NCI-H1105 treated with DMSO at 0.1 percent for 48 hours (cell line): ENCODE measurements at regions not wholly inside any gene's neighbourhood (a gene's known extent, or its start where the extent isn't known, plus 50 kb on each side); places are given as distances from the start of the nearest gene placed in this dataset.

ENCODE experiments used
- DNase-seq: peaks from one replicate; lab custom pipeline; 2025; lab: John Stamatoyannopoulos, UW

DNA sequence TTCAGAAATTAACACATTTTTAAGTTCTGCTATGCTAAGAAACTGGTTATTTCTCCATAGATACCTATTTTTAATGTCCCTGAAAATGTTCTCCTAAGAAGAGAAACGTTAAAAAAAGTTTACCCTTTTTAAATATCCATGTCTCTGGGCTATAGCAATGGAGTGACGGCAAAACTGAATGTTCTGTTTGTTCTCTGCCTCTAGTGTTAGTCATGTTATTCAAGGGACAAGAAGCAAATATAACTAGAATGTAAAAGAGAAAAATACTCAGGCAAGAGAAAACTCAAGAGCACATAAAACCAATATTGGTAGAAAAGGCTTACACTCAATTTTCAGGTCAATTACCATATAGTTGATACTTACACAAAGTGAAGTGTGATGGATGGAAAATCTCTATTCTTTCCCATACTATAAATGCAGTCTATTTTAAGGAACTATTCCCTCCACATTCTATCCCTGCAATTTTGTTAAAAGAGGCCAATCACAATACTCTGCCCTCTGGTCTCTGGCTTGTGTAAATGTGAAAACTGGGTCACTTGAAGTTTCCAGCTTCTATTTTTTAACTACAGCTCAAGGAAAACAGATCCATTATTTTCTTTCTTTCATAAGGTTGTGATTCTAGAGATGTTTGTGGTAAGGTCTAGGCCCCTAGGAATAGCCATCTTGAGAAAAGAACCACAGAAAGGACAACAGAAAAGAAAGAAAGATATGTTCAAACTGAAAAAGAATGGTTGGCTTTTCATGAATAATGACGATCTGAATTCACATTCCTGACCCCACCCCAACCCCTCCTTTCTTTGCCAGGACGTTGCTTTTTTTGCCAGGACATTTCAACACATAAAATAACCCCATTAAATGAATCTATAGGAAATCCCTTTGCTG is 200.3 kb upstream of the FAM83B start:
- DNase-seq, result no peak

DNA sequence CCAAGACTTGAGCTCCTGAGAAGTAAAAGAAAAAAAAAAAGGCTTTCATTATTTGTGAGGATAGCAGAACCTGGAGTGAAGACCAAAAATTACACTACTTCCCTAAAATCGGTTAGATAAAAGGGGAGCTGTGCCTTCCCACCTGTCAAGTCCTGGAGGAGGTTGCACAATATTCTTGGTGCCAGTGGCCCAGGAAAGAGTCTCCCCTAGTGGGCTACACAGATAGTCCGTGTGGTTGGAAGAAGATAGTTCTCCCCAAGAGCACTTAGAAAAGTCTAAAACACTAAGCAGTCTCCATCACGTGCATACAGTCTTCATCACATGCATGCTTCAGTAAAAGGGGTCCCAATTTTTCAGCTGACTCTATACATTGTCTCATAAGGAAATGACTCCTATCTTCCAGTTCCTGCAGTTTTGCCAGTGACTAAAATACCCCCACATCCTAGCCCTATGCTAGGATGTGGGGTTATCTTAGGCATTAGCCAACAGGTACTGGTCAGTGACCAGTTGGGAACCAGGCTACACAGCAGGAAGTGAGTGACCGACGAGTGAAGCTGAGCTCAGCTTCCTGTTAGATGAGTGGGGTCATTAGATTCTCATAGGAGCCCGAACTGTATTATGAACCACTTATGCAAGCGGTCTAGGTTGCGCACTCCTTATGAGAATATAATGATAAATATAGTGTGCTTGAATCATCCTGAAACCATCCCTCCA is 199.5 kb upstream of the FAM83B start:
- no peak for DNase-seq

DNA sequence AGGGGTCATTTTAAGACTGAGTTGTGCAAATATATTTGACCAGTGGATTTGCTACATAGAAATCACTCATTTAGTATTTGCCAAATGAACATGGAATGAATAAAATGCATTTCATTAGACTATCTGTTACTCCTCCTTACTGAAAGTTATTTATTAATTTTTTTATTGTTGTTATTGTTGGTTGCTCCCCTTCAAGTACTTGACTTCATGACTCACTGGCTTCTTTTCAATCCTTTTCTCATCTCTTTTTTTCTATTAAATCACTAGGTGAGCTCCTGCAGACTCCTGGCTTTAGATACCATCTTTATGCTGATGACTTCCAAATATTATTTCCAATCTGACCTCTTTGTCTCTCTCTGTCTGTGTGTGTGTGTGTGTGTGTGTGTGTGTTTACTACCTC is 192.2 kb upstream of the FAM83B start:
- DNase-seq, result no peak

DNA sequence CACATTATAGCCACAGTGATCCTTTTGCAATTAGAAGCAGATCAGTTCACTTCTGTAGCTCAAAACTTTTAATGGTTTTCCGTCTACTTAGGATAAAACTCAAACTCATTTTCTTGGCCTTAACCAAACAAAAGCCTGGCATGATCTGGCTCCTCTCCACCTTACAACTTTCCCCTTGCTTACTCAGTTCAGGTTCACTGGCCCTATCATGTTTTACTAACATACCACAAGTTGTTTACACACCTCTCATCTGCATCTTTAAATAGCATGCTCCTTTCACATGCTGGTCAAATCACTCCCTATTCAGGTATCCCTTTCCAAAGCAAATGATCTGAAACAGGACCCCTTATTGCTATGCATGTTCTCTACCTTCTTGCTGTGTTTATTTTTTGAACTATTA is 191.4 kb upstream of the FAM83B start:
- peak; percentile 80 for DNase-seq

DNA sequence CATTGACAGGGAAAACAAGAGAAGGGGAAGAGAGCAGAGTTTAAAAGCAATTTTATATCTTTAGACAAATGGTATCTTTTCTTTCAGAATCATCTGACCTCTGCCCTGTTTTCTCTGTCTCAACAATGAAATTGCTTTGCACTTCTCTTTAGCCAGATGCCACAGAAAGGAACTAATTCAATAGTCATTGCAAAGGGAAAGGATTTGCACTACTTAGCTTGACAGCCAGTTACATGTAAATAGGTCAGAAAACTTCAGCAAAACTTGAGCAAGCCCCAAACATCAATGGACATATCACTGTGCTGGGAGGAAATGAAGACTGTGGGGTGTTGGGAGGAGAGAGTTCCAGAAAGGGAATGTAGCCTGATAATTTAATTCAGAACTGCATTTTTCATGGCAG is 181.3 kb upstream of the FAM83B start:
- DNase-seq, result no peak

DNA sequence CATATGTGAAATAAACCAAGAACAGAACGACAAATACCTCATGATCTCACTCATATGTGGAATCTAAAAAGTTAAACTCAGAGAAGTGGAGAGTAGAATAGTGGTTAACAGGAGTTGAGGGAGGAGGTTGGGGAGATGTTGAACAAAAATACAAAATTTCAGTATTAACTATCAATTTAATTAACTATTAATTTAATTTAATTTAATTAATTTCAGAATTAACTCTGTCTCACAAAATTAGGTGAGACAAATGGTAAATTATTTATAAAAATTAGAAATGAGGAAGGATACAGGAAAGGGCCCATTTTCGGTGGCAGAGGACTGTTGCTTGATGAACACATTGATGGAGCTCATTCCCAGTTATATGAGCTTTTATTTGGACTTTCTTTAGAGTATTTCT is 166.0 kb upstream of the FAM83B start:
- no peak for DNase-seq

DNA sequence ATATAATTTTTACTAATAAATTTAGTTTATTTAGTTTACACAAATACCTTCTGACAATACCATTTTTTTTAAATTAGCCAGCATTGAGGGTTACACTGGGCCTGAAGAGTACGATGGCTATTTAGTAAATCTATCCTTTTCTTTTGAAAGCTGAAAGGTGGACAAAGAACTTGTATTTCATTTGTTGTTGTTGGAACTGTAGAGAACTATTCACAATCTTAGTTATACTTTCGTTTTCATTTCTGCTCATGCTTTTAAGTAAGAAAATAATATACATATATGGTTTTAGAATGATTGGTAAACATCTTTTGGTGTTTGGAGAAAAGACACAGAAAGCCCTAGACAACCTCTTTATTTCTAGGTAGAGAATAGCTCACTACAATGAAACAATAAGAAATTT is 165.3 kb upstream of the FAM83B start:
- no peak for DNase-seq

DNA sequence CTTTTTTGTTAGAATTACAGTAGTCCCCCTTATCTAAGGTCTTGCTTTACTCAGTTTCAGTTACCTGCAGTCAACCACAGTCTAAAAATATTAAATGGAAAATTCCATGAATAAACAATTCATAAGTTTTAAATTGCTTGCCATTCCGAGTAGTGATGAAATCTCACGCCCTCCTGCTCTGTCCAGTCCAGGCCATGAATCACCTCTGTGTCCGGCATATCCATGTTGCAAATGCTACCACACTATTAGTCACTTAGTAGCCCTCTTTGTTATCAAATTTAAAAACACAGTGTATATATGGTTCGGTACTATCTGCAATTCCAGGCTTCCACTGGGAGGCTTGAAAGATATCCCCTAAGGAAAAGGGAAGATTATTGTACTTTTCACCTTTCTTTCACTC is 164.6 kb upstream of the FAM83B start:
- DNase-seq, result no peak

DNA sequence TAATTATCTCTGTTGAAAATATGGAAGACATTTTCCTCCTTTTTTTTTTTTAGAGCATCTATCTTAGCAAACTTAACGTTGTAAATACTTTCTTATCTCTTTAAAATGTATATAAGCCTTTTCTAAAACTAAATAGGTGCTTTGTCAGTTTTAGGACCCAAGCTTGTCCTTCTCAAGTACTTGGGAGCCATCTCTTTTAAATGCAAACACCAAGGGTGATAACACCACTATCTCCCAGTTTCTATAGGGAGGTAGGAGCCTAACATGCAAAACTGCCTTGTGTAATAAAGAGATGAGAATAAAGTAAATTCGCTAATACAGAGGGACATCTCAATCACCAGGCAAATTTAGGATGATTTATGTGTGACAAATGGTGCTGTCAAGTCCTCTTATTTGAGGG is 157.0 kb upstream of the FAM83B start:
- no peak for DNase-seq

DNA sequence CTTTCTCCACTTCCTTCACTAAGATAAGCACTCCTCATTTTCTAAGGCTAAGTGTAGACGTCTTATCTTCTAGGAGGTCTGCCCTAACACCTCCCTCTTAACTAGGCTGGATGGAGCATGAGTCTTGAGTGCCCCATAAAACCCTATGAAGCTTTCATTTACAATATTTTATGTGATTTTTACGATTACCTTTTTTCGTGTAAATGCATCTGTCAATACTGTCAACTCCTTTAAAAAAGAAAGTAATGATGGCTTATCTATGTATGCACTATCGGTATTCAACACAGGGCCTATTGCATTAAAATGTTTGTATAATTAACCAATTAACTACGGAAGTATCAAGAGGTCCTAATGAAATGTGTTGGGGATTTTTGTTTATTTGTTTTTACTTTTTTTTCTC is 156.0 kb upstream of the FAM83B start:
- DNase-seq, result no peak

DNA sequence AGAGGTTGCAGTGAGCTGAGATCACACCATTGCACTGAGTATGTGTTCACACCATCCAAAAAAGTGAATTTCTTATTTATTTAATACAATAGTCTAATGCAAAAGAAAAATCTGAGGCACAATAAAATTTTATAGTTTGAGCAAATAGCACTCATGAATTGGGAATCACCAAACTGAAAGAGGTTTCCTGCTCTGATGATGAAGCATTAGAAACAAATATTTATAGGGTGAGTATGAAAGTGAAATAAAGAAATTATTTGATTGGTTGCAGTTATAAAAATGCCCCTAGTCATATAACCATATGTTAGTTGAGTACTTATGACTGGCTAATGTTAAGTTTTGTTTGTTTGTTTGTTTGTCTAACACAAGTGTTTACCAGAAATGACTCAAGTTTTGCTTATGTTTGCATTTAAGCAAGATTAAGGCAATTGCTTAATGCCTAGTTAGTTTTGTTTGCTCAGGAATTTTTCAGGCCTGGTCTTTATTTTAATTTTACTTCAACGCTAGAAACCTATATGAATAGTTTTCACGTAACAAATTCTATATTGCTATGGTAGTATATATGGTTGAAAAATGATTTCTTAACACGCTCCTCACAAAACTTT is 151.5 kb upstream of the FAM83B start:
- no peak for DNase-seq

DNA sequence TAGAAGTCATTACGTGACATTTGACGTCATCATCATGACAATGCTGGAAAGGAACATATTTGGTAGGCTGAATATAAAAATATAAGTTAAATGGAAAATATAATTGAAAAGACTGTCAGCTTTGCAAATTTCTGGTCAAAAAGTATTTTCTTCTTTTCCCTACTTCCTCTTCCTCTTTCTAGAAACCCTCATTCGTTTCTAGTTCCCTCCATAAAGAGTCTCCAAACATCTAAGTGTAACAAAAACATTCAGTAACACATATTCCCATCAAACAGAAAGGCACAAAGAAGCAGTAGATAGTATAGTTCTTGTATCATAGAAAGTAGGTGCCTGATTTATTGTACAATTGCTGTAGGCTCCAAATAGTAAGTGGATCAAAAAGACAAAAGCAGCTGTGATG is 150.8 kb upstream of the FAM83B start:
- DNase-seq, result no peak

DNA sequence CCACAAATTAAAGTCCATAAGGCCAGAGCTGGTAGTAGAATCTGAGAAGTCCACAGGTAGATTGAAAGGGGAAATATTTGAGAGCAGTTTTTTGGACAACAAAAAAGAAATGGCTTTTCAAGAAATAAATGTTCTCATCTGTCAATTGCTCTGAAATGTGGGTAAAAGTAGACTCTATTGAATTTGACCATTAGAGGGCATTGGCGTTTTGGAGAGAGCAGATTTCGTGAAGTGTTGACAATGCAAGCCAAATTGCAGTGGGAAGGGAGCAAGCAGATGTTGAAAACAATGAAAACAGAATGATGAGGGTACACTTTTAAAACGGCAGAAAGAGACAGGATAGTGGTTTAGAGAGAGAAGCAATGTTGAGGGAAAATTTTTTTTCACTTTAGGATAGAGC is 149.1 kb upstream of the FAM83B start:
- peak; percentile 59 for DNase-seq

DNA sequence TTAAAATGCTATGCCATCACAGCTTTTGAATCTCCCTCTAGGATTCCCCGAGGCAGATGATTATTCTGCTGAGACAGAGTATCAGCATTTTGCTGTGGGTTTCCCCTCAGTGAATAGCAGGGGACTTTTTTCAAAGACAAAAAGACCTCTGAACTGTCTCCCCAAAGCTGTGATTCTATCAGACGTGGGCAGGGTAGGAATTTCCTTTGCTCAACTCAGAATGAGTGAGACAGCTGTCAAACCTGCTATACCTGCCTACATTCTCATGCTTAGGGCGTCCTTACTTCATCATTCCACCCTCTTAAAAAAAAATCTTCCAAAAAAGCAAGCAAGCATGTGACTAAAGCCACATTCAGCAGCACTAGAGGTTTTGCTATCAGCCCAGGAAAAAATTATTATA is 147.6 kb upstream of the FAM83B start:
- DNase-seq, result no peak

DNA sequence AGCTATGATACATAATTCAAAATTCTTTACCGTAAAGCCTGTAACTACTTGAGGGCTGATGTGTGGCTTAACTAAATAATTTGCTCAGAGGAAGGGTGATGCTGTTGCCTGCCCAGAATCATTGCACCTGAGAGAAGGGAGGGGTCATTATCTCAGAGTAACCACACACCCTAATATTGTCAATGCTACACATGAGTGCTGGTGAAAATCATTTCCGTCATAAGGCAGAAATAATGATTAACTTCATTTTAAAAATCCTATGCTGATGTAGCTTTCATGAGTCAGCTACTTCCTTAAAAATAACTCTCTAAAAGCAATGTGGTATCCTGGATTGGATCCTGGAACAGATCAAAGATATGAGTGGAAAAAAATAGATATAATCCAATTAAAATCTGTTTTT is 146.4 kb upstream of the FAM83B start:
- no peak for DNase-seq

DNA sequence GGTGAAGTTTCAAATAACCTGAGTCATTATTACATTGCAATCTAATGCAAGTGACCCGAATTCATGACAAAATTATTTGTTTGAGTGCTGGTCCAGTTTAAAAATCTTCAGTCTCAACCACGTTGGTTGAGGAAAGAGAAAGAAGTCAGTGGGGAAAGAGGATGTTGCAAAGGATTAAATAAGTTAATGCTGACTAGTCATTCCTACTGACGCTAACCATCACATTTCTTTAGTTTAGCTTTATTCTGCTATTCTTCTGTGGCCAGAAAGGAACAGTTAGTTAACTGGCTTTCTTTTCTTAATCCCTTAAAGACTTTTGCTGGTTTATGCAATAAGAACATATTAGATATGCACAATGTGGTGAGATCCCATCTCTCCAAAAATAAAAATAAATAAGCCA is 143.8 kb upstream of the FAM83B start:
- DNase-seq, result no peak

DNA sequence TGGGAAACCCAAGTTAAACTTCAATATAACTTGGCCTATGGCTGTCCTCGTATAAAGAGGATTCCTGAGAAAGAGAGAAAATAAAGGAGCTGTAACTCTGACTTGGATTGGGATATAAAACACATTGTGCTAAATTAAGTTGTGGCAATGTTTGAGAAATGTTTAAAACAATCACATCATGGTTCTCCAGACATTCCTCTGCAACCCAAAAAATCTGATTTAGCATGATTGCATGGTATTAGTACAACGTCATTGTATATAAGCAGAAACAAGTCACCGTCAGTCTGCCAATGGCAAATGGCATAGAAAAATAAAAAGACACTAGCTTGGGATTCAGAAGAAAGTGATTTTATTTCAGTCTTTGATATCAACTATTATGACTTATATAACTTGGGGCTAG is 140.2 kb upstream of the FAM83B start:
- DNase-seq, result no peak

DNA sequence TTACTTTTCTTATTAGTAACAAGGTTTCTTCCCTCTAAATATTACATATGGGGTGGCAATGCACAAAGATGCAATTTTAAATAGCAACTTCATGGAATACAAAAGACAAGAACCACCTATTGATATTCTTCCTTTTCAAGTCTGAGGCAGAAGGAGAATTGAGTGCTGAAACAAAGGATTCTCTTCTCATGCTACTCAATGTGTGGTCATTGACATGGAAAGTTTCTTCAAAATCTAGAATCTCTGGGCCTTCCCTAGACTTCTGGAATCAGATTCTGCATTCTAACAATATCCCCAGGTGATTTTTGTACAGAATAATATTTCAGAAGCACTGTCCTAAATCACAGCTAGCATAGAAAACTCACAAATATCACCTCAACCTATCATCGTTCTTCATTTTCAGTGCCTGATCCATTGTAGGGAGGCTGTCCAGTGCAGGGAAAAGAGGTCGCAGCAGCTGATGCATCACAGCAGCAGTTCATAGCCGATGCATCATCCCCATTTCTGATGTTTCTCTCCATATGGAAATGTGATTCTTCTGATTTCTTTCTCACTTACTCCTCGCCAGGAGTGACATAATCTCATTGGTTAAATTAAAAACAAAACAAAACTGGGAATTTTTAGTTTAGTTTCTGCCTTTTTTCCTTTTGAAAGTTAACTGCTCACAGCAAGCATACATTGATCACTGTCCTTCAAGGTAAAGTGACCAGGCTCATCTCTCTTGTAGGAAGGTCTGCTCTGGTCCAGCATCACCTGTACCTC is 139.5 kb upstream of the FAM83B start:
- no peak for DNase-seq

DNA sequence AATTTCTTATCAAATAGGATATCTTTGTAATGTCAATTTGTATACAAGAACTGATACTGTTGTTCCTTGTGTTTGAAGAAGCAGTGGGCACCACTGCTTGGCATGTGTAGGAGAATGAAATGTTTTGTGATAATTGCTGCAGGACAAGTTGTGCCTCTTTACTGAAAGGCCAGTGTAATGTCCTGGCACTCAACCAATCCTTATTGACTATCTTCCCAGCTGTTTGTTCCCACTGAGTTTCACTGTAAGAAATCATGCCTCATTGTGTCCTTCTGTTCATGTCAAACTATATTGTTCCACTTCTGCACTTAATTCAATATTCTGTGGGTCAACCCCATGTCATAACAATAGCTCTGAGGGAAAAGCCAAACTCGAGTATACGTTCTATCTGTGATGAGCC is 136.1 kb upstream of the FAM83B start:
- peak; percentile 14 for DNase-seq

DNA sequence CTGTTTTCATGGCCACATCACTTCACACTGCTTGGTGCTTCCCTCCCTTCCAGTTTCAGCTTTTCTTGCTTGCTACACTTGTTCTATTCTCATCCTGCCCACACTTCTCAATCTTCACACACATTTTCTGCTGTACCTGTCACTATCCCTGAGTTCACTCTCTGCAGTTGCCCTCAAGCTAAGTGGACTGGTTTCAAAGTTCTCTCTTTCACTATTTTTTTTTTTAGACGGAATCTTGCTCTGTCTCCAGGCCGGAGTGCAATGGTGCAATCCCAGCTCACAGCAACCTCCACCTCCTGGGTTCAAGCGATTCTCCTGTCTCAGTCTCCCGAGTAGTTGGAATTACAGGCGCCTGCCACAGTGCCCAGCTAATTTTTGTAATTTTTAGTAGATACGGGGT is 130.6 kb upstream of the FAM83B start:
- no peak for DNase-seq

DNA sequence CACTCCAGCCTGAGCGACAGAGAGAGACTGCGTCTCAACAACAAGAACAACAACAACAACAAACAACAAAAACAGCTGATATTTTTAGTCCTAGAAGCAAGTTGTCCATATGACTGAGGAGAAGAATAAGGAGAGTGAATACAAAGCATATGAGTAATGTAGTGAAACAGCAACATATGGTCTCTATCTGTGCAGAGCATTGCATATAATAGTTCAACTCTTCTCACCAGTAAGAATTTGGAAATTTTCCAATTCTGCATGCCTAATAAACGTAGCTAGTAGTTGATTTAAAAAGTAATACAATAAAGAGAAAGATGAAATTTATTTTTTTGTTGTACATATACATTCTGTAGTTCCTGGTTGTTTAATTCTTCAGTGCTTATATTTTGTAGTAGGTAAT is 129.7 kb upstream of the FAM83B start:
- DNase-seq, result no peak

DNA sequence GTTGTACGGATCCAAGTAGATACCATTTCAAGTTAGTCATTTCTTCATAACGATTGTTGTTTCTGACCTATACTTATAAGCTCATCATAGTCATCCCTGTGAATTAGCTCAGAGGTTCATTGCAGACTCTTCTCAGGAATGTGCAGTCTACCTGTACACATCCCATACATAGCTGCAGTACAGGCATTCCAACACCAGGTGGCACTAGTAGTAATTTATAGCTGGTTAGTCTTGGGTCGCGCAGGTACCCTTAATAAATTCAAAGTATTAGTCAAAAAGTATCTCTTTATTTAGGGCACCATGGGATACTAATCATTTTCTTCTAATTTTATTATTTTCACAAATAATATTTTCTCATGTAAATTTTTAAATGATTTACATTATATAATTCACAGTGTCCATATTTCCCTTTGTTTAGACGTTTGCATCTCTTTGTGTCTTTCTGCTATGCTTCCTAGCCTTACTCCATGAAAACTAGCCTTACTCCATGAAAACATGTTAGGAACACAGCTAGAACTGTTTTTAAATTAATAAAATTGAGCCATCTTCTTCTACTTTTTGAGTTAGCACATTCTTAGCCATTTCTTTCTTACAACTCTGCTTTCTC is 128.6 kb upstream of the FAM83B start:
- peak; percentile 89 for DNase-seq
